GM18867 (cell line): ENCODE measurements at regions not wholly inside any gene's neighbourhood (a gene's known extent, or its start where the extent isn't known, plus 50 kb on each side); places are given as distances from the start of the nearest gene placed in this dataset.

Source experiments
- ATAC-seq: cut with Tn5 transposase; IDR thresholded peaks from one replicate; pipeline ENCODE4 v1.9.1; 2021; ENCODE audit warnings: mild to moderate bottlenecking, moderate library complexity; ENCODE audit not compliant: unreplicated experiment

- peak; percentile 50 for ATAC-seq
Measured at GRCh38 chr7:22565315-22565811, 65.4 kb upstream of the STEAP1B start.

- no peak for ATAC-seq
Measured at GRCh38 chr7:22564511-22565045, 64.6 kb upstream of the STEAP1B start.

- ATAC-seq: peak; percentile 49
Measured at GRCh38 chr7:22563621-22564241, 63.7 kb upstream of the STEAP1B start.

GRCh38 chr7:22563032-22563501, 63.1 kb upstream of the STEAP1B start:
- ATAC-seq: peak; percentile 17

- ATAC-seq: peak; percentile 35
Measured at GRCh38 chr7:22561895-22562593, 62.1 kb upstream of the STEAP1B start.

- ATAC-seq: no peak
Measured at GRCh38 chr7:22561321-22561811, 61.4 kb upstream of the STEAP1B start.

GRCh38 chr7:22559829-22560489, 60.0 kb upstream of the STEAP1B start:
- ATAC-seq: peak; percentile 54

- ATAC-seq: no peak
Measured at GRCh38 chr7:22557167-22557566, 57.2 kb upstream of the STEAP1B start.

- no peak for ATAC-seq
Measured at GRCh38 chr7:22555476-22555875, 55.5 kb upstream of the STEAP1B start.

GRCh38 chr7:22554184-22554583, 54.2 kb upstream of the STEAP1B start:
- no peak for ATAC-seq

GRCh38 chr7:22551768-22552513, 52.0 kb upstream of the STEAP1B start:
- peak; percentile 87 for ATAC-seq

- ATAC-seq: no peak
Measured at GRCh38 chr7:22550514-22551030, 50.6 kb upstream of the STEAP1B start.

- no peak for ATAC-seq
Measured at GRCh38 chr7:22549667-22550513, 49.9 kb upstream of the STEAP1B start.
